Kidney (tissue), 13 donors: ENCODE measurements at regions not wholly inside any gene's neighbourhood (a gene's known extent, or its start where the extent isn't known, plus 50 kb on each side); places are given as distances from the start of the nearest gene placed in this dataset.

Experiments used
- DNase-seq, 5 donors: peaks; one replicate each; pipeline ENCODE4 v3.0.0-alpha.2; 2013 to 2020
- FAIRE-seq: peaks from 2 replicates; lab custom pipeline; 2012; peaks lifted over from hg19 to GRCh38; lab: Jason Lieb, UNC
- H3K27ac ChIP-seq, 2 donors: one replicate each; pipeline ENCODE4 v1.7.0; 2013; ENCODE audit warnings: low read depth in 2 of 2, low read length in 2 of 2, inconsistent platforms in 1 of 2
- H3K27me3 ChIP-seq: one replicate; pipeline ENCODE4 v1.7.1; 2013; ENCODE audit warnings: low read length, inconsistent platforms; ENCODE audit not compliant: control insufficient read depth, insufficient read depth
- H3K36me3 ChIP-seq, 3 donors: one replicate each; pipeline versions ENCODE4 v1.7.0 to v1.7.1; 2013; ENCODE audit warnings: low read length in 3 of 3, control low read depth in 1 of 3, inconsistent platforms in 1 of 3; ENCODE audit not compliant: insufficient read depth in 3 of 3, control insufficient read depth in 2 of 3
- H3K4me1 ChIP-seq, 3 donors: one replicate each; pipeline versions ENCODE4 v1.7.0 to v1.7.1; 2013; ENCODE audit warnings: low read length in 3 of 3, inconsistent platforms in 1 of 3, low read depth in 1 of 3; ENCODE audit not compliant: control insufficient read depth in 2 of 3, insufficient read depth in 2 of 3
- H3K4me3 ChIP-seq, 3 donors: one replicate each; pipeline versions ENCODE4 v1.7.0 to v1.8.1; 2013; ENCODE audit warnings: low read length in 3 of 3, control low read depth in 1 of 3, inconsistent platforms in 1 of 3
- H3K9ac ChIP-seq, 3 donors: one replicate each; pipeline versions ENCODE4 v1.7.0 to v1.7.1; 2013; ENCODE audit warnings: low read length in 3 of 3, control low read depth in 1 of 3, inconsistent platforms in 1 of 3
- H3K9me3 ChIP-seq, 3 donors: one replicate each; pipeline versions ENCODE4 v1.7.0 to v1.7.1; 2013; ENCODE audit warnings: low read length in 3 of 3, control low read depth in 1 of 3, inconsistent platforms in 1 of 3; ENCODE audit not compliant: control insufficient read depth in 2 of 3, insufficient read depth in 1 of 3
- intact Hi-C: fragments of 100-400 bp; cut with DNase I; formaldehyde crosslinking; loops from one replicate; pipeline ENCODE4 v1.11.1; 2022
- TF ChIP-seq, protein P1 (sequence below): IDR thresholded peaks from 3 replicates; pipeline ENCODE4 v1.5.1; 2012; ENCODE audit warnings: mild to moderate bottlenecking, moderate library complexity, borderline replicate concordance; ENCODE audit not compliant: insufficient read depth; ENCODE audit errors: extremely low read depth
- donor health status: control.
- donor health status: control.
- donor health status: control.
- donor health status: control.
- donor health status: control.
- donor health status: DM: yes; HTN: yes; CAD: no.
- donor health status: Normal renal cell carcinoma (clear cell type).

GRCh38 chr5:37984300-37984699 lies 144.5 kb upstream of the GDNF start:
- Histone ChIP-seq H3K9ac (no peak overlapping the region), H3K36me3 (no peaks in the 10 kb centered on the region), H3K27me3 (no peaks in the 10 kb centered on the region), H3K4me1 (no peaks in the 10 kb centered on the region), H3K27ac (no peak overlapping the region), H3K4me3 (no peak overlapping the region), H3K9me3 (no peaks in the 10 kb centered on the region)
- FAIRE-seq (no peak), DNase-seq (peak in 1 of 5 donors; percentile 20)
- TF ChIP-seq, protein P1, sequence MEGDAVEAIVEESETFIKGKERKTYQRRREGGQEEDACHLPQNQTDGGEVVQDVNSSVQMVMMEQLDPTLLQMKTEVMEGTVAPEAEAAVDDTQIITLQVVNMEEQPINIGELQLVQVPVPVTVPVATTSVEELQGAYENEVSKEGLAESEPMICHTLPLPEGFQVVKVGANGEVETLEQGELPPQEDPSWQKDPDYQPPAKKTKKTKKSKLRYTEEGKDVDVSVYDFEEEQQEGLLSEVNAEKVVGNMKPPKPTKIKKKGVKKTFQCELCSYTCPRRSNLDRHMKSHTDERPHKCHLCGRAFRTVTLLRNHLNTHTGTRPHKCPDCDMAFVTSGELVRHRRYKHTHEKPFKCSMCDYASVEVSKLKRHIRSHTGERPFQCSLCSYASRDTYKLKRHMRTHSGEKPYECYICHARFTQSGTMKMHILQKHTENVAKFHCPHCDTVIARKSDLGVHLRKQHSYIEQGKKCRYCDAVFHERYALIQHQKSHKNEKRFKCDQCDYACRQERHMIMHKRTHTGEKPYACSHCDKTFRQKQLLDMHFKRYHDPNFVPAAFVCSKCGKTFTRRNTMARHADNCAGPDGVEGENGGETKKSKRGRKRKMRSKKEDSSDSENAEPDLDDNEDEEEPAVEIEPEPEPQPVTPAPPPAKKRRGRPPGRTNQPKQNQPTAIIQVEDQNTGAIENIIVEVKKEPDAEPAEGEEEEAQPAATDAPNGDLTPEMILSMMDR = no peak
- intact Hi-C loops = no loop called here

GRCh38 chr5:37983463-37983862 lies 143.6 kb upstream of the GDNF start:
- FAIRE-seq (no peak), DNase-seq (peak in 1 of 5 donors; percentile 20)
- Histone ChIP-seq H3K27me3 (no peaks in the 10 kb centered on the region), H3K9ac (no peak overlapping the region), H3K36me3 (no peaks in the 10 kb centered on the region), H3K4me3 (no peak overlapping the region), H3K9me3 (no peaks in the 10 kb centered on the region), H3K4me1 (no peaks in the 10 kb centered on the region), H3K27ac (no peak overlapping the region)
- TF ChIP-seq, protein P1 = no peak
- intact Hi-C loops = no loop called here

DNA sequence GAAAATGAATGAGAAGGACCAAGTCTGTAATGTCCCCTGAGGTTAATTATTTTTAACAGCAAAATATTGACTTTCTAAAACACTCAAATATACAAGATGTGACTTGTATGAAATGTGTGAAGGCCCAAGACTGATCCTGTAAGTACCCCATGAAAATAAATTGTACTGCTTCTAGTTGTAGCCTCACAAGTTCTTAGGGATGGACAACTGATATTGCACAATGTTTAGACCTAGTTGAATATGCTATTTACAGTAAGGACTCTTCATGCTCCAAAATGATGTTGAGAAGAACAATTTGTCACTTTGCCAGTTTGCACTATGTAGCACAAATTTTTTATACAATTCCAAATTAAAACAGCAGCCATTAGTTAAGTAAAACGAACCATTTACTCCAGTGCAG lies 139.7 kb upstream of the GDNF start:
- H3K36me3 ChIP-seq = no peaks in the 10 kb centered on the region
- TF ChIP-seq, protein P1 = no peak
- H3K4me1 ChIP-seq = no peaks in the 10 kb centered on the region
- DNase-seq = no peak
- FAIRE-seq = no peak
- no peaks in the 10 kb centered on the region for H3K27me3 ChIP-seq
- no peak overlapping the region for H3K9ac ChIP-seq
- no peak overlapping the region for H3K27ac ChIP-seq
- H3K9me3 ChIP-seq = no peaks in the 10 kb centered on the region
- H3K4me3 ChIP-seq = no peak overlapping the region
- intact Hi-C loops = no loop called here

DNA sequence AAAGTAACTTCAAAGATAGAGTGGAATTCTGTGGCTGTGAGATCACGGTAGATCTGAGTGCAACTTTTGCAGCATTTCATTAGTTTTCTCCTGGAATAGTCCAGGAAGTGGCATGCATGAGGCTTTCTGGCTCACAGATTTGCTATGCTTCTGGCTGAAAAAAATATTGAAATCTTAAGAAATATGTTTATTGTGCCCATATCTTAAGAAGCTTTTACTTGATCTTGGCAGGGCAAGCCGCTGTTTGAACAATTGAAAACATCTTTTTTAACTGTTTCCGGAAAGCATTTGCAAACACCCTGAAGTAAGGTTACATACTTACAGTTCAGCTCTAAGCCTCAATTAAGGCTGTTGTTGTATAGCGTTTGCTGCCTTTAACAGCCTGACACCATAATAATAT lies 135.7 kb upstream of the GDNF start:
- H3K27me3 ChIP-seq = no peaks in the 10 kb centered on the region
- no peaks in the 10 kb centered on the region for H3K4me1 ChIP-seq
- H3K27ac ChIP-seq = no peak overlapping the region
- H3K36me3 ChIP-seq = no peaks in the 10 kb centered on the region
- FAIRE-seq (no peak), DNase-seq (no peak)
- TF ChIP-seq, protein P1 = no peak
- no peak overlapping the region for H3K4me3 ChIP-seq
- no peak overlapping the region for H3K9ac ChIP-seq
- intact Hi-C loops = no loop called here
- H3K9me3 ChIP-seq = no peaks in the 10 kb centered on the region
